ENCODE measurements at regions not wholly inside any gene's neighbourhood (a gene's known extent, or its start where the extent isn't known, plus 50 kb on each side); places are given as distances from the start of the nearest gene placed in this dataset.
A peak's percentile ranks its signal among the peaks of the same experiment; 100 is the strongest.

GRCh38 chr6:139490482-139490881 lies 116.0 kb upstream of the CITED2 start (continued):
- TF ChIP-seq ZNF318 (IDR thresholded peaks at IDR 0.05; ENCODE audit: borderline replicate concordance in 1 of 2, low read depth in 1 of 2) (no peak), ETV5 (CRISPR knock-in tag; IDR thresholded peaks at IDR 0.05; ENCODE audit: low read depth) (no peak), SRSF3 (IDR thresholded peaks at IDR 0.05; ENCODE audit: insufficient read depth, low read length) (no peak), MECOM (CRISPR knock-in tag; IDR thresholded peaks at IDR 0.05) (no peak), ZNF717 (CRISPR knock-in tag; IDR thresholded peaks at IDR 0.05) (no peak), NR2C1 (IDR thresholded peaks at IDR 0.05) (no peak), NR2C1 (tag; IDR thresholded peaks at IDR 0.05) (peak; percentile 40; the same call in 1 of the 2 replicates), FOXM1 (IDR thresholded peaks at IDR 0.05; ENCODE audit: low read depth) (peak; percentile 99), FOXM1 (CRISPR knock-in tag; IDR thresholded peaks at IDR 0.05; ENCODE audit: low read depth) (peak; percentile 63; the same call in 1 of the 2 replicates), TFAM (CRISPR knock-in tag; conservative IDR thresholded peaks at IDR 0.05) (no peak), GATAD2B (IDR thresholded peaks at IDR 0.05; ENCODE audit: borderline replicate concordance) (no peak), MTA3 (IDR thresholded peaks at IDR 0.05; ENCODE audit: borderline replicate concordance) (no peak), NCOA6 (IDR thresholded peaks at IDR 0.05) (no peak), ZFP91 (CRISPR knock-in tag; IDR thresholded peaks at IDR 0.05) (no peak), SAFB (IDR thresholded peaks at IDR 0.05; ENCODE audit: borderline replicate concordance, low read depth, low read length) (no peak), TOE1 (IDR thresholded peaks at IDR 0.05; ENCODE audit: borderline replicate concordance) (peak; percentile 48; the same call in 1 of the 2 replicates), TOE1 (CRISPR knock-in tag; IDR thresholded peaks at IDR 0.05; ENCODE audit: borderline replicate concordance, low read depth) (no peak), ATF7 (IDR thresholded peaks at IDR 0.05) (no peak), ZBTB43 (CRISPR knock-in tag; IDR thresholded peaks at IDR 0.05) (no peak), ZNF41 (CRISPR knock-in tag; conservative IDR thresholded peaks at IDR 0.05) (no peak)

Data from K562 (cell line).